NCI-H82 treated with DMSO at 0.1 percent for 48 hours (cell line): ENCODE measurements at regions not wholly inside any gene's neighbourhood (a gene's known extent, or its start where the extent isn't known, plus 50 kb on each side); places are given as distances from the start of the nearest gene placed in this dataset.
A peak's percentile ranks its signal among the peaks of the same experiment; 100 is the strongest.
"Not testable (repeated sequence)": the region's sequence is repeated elsewhere in the genome, so short reads cannot be mapped to it uniquely, and the experiment has no call there.

Experiments used
- DNase-seq: peaks from one replicate; lab custom pipeline; 2025; ENCODE audit not compliant: unreplicated experiment; lab: John Stamatoyannopoulos, UW

DNA sequence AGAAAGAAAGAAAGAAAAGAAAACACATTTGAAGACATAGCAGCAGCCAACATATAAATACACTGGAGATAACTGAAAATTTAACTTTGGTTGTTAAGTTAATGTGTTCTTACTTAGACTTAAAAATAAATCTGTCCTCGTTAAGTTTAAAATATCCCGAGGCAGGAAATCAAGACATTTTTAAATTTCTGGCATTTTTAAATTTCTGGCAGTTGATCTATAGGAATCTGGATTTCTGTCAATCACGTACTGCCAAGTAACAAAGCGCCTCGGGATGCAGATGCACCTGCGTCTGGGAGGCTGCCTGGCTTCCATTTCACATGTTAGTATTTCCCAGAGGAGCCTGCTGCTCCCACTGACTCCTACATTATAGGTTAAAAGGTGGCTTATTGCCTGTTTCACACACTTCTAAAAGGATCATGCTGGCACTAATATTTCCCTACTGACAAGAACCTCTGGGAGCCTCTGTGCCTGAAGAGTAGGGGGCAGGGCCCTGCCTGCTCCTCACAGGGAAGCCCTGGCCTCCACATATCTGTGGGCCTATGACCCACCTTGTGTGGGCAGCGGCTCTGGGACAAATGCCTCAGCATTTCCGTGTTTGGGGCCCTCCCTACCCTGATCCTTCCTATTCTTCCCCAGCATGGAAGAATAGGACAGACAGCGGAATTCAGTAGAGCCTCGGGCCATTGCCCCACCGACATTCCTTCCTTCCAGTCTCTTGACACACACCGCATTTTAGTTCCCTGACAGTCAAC, 62.8 kb upstream of the ATP12A start:
- DNase-seq = no peak

DNA sequence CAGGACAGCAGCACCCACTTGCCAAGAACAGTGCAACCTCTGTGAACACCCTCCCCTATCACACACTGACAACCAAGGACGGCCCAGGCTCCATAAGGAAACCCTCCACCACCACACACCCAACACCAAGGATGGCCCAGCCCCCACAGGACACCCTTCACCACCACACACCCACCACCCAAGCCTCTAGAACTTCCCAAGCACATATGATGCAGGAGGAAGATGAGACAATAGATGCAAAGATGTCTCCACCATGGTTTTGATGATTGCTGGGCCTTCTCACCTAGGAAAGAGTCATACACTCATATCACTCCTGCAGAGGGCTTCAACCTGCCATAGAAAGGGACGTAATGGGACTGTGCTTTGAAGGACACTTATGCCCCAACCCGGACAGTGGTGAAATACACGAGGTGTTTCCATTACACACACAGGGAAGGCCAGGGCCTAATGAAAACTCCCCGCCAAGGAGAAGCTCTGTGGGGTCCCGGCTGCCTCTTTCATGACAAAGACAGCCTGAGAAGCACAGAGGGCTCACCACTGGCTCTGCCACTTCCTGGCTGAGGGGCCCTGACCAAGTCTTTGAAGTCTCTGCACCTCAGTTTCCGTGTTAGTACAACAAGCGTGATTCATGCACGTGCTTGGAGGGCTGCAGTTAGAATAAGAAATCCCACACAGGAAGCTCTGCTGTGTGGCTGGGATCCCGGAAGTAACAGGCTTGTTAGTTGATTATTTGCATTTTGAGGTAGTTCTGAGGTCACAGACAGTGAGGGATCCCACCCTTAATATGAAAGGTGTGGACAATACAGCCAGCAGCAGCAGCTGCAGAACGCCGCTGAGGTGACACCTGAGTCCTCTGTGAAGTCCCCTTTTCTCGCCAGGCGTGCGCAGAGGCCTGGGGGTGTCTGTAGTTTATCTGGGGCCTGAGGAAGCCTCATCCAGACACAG, 61.9 kb upstream of the ATP12A start:
- no peak for DNase-seq

DNA sequence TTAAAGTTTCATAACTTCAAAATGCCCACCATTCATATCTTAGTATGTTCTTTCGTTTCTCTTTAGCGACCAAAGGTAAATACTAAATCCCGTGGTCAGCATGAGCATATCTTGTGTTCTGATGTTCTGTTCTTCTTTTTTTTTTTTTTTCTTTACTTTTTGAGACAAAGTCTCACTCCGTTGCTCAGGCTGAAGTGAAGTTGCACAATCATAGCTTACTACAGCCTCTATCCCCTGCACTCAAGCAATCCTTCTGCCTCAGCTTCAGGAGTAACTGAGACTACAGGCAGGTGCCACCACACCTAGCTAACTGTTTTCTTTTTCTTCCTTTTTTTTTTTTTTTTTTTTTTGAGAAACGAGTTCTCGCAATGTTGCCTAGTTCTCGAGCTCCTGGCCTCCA, 60.9 kb upstream of the ATP12A start:
- DNase-seq = no peak

DNA sequence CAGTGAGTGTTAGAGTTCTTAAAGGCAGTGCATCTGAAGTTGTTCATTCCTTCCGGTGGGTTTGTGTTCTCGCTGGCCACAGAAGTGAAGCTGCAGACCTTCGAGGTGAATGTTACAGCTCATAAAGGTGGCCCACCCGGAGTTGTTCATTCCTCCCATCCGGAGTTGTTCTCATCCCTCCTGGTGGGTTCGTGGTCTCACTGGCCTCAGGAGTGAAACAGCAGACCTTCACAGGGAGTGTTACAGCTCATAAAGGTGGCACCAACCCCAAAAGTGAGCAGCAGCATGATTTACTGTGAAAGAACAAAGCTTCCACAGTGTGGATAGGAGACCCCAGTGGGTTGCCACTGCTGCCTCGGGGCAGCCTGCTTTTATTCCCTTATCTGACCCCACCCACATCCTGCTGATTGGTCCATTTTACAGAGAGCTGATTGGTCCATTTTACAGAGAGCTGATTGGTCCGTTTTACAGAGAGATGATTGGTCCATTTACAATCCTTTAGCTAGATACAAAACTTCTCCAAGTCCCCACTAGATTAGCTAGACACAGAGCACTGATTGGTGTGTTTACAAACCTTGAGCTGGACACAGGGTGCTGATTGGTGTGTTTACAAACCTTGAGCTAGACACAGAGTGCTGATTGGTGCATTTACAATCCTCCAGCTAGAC, 57.6 kb upstream of the ATP12A start:
- not testable (repeated sequence) for DNase-seq

DNA sequence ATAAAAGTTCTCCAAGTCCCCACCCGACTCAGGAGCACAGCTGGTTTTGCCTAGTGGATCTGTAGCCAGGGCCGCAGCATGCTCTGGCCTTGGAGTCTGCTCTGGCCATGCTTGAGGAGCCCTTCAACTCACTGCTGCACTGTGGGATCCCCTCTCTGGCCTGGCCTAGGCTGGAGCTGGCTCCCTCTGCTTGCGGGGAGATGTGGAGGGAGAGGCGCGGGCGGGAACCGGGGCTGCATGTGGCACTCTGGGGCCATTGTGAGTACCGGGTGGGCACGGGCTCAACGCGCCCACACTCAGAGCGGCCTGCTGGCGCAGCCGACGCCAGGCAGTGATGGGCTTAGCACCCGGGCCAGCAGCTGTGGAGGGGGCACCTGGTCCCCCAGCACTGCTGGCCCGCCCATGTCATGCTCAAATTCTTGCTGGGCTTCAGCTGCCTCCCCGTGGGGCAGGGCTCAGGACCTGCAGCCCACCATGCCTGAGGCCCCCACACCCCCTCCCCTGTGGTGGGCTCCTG, 57.0 kb upstream of the ATP12A start:
- no peak for DNase-seq

DNA sequence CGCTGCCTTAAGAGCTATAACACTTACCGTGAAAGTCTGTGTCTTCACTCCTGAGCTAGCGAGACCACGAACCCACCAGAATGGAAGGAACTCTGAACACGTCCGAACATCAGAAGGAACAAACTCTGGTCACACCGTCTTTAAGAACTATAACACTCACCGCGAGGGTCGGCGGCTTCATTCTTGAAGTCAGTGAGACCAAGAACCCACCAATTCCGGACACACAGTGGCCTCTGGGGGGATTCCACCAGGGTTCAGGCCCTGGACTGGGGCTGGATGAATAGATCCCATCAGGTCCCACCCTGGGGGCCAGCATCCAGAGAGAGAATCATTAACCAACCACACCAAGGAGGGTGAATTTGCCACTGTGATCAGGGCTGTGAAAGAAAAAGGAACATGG, 55.8 kb upstream of the ATP12A start:
- no peak for DNase-seq

DNA sequence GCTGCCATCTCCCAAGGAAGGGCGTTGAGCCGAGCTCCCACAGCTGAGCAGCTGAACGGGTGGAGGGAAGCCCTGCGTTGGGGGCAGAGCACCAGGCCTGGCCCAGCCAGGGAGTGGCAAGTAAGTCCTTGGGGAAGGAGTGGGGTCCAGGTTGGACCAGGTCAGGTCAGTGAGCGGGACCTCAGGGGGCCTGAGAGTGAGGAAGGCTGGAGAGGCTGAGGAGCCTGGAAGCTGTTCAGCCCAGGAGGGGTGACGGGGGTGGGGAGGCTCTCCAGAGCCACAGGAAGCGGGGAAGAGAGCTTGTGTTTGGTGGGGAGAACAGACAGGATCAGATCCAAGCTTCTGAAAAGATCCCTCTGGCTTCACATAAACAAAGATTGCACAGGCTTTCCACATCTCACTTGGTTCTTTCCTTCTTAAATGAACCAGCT, 55.4 kb upstream of the ATP12A start:
- no peak for DNase-seq

DNA sequence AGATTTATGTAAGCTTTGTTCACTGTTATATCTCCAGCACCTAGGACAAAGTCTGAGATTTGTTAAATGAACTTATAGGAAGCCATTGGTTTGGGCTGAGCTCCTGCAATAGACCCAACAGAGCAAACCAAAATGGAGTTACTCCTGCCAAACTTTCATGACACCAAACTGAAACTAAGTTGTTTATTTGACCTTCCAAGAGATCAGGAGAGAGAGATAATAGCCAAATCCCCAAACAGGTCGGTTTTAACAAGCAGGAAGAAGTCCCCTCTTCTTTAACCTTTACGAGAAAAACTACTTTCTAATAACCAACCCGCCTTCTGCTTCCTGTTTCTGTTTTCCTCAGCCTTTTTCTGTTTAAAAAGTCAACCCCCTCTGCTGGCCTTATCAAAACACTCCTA, 54.9 kb upstream of the ATP12A start:
- no peak for DNase-seq

DNA sequence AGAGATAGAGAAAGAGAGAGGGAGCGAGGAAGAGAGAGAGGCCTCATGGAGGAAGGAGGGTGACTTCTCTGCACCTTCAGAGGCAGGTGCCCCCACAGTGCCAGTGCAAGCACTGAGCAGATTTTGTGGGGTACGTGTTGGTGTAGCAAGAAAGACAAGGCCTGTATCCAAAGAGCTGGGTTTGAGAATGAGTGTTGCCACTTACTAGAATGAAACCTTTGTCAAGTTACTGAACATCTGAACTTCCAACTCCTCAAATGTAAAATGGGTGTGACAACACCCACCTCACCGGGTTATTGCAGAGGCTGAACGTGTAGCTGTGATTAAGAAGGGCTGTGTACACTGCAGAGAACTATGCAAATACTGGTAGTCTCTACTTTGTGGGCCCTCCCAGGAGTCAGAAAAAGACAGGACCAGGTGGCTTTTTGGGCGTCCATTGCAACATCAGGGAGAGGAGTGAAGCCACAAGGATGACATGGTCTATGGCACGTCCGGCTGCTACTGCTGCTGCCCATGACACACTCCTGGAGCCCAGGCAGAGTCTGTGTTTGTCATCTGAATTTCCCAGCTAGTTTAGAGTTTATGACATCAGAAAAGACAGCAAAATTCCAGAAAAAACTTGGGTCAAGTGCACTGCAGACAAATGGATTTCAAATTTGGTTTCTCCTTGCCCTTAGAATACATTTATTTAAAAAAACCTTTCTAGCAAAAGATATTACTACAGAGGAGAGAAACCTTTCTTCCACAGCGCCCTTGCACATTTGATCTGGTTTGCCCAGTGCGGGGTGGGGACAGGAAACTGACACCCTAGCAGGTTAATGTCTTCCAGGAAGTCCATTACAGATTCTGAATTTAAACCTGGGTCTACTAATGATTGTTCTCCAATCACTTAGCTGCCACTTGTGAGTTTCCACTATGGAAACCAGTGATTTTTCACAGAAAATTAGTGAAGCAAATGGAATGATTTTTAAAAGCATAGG, 54.0 kb upstream of the ATP12A start:
- DNase-seq = no peak

DNA sequence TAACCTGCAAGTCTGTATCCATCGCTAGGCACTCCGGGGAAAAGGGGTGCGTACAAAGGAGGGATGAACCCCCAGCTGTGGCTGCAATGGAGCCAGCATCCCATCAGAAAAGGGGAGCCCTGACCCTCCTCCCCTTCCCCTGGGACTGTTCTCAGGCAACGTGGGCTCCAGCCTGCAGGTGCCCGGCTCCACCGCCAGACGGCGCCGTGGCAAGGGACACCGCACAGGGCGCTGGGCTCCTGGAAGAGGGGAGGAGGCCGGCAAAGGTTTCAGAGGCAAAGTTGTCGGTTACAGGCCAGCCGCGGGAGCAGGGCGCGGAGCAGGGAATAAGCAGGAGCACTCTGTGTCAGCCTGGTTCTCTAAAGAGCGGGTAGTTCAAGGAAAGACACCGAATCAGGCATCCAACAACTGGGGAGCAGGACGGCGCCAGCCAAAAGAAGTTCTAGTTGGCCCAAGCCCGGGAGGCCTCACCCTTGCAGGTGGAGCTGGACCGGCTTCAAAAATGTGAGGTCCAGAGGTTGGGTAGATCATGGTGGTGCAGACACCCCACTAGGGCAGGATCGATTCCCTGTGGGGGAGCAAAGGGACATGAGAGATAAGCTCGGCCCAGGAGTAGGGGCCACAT, 53.0 kb upstream of the ATP12A start:
- DNase-seq = no peak

DNA sequence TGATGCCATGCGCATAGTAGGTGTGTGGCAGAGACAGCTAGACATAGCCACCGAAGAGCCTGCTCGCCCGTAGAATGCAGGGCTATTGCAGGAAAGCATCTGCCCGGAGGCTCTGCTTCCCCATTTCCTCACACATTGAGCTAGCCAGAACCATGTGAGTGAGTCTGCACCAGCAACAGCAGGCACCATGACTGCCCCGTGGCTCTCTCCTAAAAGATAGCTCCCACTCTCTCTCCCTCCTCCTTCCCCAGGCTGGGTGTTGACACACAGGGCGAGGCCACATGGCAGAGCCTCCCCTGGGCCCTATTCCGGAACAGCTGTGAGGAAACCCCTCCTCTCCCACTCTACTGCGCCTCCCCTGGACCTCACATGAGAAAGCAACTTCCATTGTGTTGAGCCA, 52.3 kb upstream of the ATP12A start:
- DNase-seq = no peak

DNA sequence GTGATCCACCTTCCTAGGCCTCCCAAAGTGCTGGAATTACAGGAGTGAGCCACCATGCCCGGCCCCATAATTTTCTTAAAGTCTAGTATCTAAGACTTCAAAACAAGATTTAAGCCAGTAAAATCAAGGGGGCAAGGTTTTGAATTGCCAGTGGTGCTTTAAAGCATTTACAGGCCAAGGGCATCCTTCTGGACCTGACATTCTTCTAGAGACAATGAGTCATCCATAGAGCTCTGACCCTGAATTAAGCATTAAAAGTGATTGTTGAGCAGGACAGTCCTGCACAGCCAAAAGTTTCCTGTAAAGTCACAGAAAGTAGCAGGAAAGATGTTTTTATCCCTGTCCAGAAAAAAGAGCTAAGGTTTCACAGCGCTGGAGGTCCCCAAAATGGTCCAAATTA, 50.9 kb upstream of the ATP12A start:
- DNase-seq = no peak

DNA sequence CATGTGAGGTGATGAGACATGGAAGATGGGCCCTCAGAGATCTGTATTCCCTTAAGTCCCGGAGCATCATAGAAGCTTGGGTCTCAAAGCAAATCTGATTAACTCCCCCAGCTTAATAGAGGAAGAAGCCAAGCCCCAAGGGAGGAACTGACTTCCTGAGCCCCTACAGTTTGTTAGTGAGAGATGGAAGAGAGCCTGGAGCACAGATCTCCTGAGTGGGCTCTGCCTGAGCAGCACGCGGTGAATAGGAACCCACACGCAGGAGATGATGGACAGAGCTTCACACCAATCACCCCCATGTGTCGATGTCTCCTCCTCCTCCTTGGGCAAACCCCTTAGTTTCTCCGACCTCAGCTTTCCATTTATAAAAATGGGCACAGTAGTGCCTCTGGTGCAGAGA, 50.1 kb upstream of the ATP12A start:
- DNase-seq = peak; percentile 46
